Endothelial cell of umbilical vein (primary cell): ENCODE measurements at regions not wholly inside any gene's neighbourhood (a gene's known extent, or its start where the extent isn't known, plus 50 kb on each side); places are given as distances from the start of the nearest gene placed in this dataset.

Source experiments
- BruUV-seq: library from RNA; stranded (reverse); fragments of 400-500 nt; replicated peaks from 2 replicates; lab custom pipeline; 2021; lab: Mats Ljungman, UMichigan
- CTCF ChIA-PET: fragments of 300-600, 350-600 bp; sonication (Branson Sonifier 250); formaldehyde crosslinking; loops from one replicate; lab custom pipeline; 2021; ENCODE audit warnings: antibody characterized with exemption, inconsistent platforms; lab: Charles Lee
- POLR2A ChIA-PET: fragments of 300-600, 350-600 bp; sonication (Branson Sonifier 250); formaldehyde crosslinking; loops from one replicate; lab custom pipeline; 2021; ENCODE audit warnings: antibody characterized with exemption, inconsistent platforms; lab: Charles Lee
- DNase-seq: peaks from one replicate; pipeline ENCODE4 v3.0.0-alpha.2; 2011; ENCODE audit warnings: low read depth, low spot score
- FAIRE-seq: peaks from 2 replicates; lab custom pipeline; 2011; peaks lifted over from hg19 to GRCh38; lab: Jason Lieb, UNC
- H2AFZ ChIP-seq: 2 replicates; pipeline ENCODE4 v1.6.0; 2012; ENCODE audit warnings: low read depth, low read length, control low read depth, inconsistent platforms
- H3K27ac ChIP-seq: 2 replicates; pipeline ENCODE4 v1.5.1; 2011; ENCODE audit warnings: low read depth, mild to moderate bottlenecking, control low read depth, low read length, moderate library complexity; ENCODE audit not compliant: insufficient read depth
- H3K27me3 ChIP-seq, 2 experiments: 2 replicates each; pipeline versions ENCODE4 v1.6.0 to v1.6.1; 2011; ENCODE audit warnings: low read length in 2 of 2, mixed read lengths in 1 of 2; ENCODE audit not compliant: control insufficient read depth in 2 of 2, insufficient read depth in 2 of 2
- H3K36me3 ChIP-seq, 2 experiments: 2 replicates in 1 of 2; 3 replicates in 1 of 2; pipeline ENCODE4 v1.5.1; 2011; ENCODE audit warnings: low read length in 2 of 2, mild to moderate bottlenecking in 1 of 2, moderate library complexity in 1 of 2; ENCODE audit not compliant: control insufficient read depth in 2 of 2, insufficient read depth in 2 of 2; ENCODE audit errors: extremely low read depth in 1 of 2
- H3K4me1 ChIP-seq: 3 replicates; pipeline ENCODE4 v1.5.1; 2011; ENCODE audit warnings: mild to moderate bottlenecking, low read length; ENCODE audit not compliant: control insufficient read depth, insufficient read depth; ENCODE audit errors: extremely low read depth
- H3K4me2 ChIP-seq: 2 replicates; pipeline ENCODE4 v1.6.1; 2011; ENCODE audit warnings: low read length, control low read depth, mixed read lengths; ENCODE audit not compliant: insufficient read depth
- H3K4me3 ChIP-seq, 3 experiments: fragments of 200-600 bp in 1 of 3; sonication (generic), shearing (Covaris generic) in 1 of 3; replicated peaks in 1 of 3; 2 replicates each; pipeline ENCODE4 v1.5.1; 2011 to 2016; ENCODE audit warnings: control low read depth in 3 of 3, low read length in 3 of 3, mild to moderate bottlenecking in 2 of 3, inconsistent platforms in 1 of 3, low read depth in 1 of 3, moderate library complexity in 1 of 3; ENCODE audit not compliant: insufficient read depth in 1 of 3
- H3K79me2 ChIP-seq: 2 replicates; pipeline ENCODE4 v1.6.0; 2012; ENCODE audit warnings: low read length, inconsistent platforms; ENCODE audit not compliant: control insufficient read depth, insufficient read depth
- H3K9ac ChIP-seq: replicated peaks from 2 replicates; pipeline ENCODE3; 2011; ENCODE audit warnings: low read length, control low read depth; ENCODE audit not compliant: insufficient read depth; ENCODE audit errors: extremely low read depth
- H3K9me1 ChIP-seq: replicated peaks from 3 replicates; pipeline ENCODE4 v1.6.0; 2011; ENCODE audit warnings: mild to moderate bottlenecking, low read length; ENCODE audit not compliant: control insufficient read depth, insufficient read depth; ENCODE audit errors: extremely low read depth
- H3K9me3 ChIP-seq: replicated peaks from 2 replicates; pipeline ENCODE4 v1.5.1; 2012; ENCODE audit warnings: low read length, inconsistent platforms; ENCODE audit not compliant: control insufficient read depth, insufficient read depth
- H4K20me1 ChIP-seq: replicated peaks from 2 replicates; pipeline ENCODE3; 2011; ENCODE audit warnings: mild to moderate bottlenecking, low read length; ENCODE audit not compliant: control insufficient read depth, insufficient read depth; ENCODE audit errors: extremely low read depth
- CTCF ChIP-seq, 2 donors: IDR thresholded peaks; 1 replicate in 1 of 2; 2 replicates in 1 of 2; pipeline ENCODE4 v1.5.1; 2011; ENCODE audit warnings: low read length in 2 of 2, mild to moderate bottlenecking in 2 of 2, moderate library complexity in 2 of 2, control low read depth in 1 of 2, inconsistent platforms in 1 of 2, low read depth in 1 of 2; ENCODE audit not compliant: insufficient read depth in 1 of 2; ENCODE audit errors: extremely low read depth in 1 of 2
- EZH2 ChIP-seq: IDR thresholded peaks from 2 replicates; pipeline ENCODE4 v1.6.1; 2012; ENCODE audit warnings: borderline replicate concordance, low read depth, mild to moderate bottlenecking, moderate library complexity, low read length, inconsistent platforms; ENCODE audit not compliant: severe bottlenecking
- GATA2 ChIP-seq: IDR thresholded peaks from 2 replicates; pipeline ENCODE4 v1.7.0; 2011; ENCODE audit warnings: low read depth, mild to moderate bottlenecking, moderate library complexity, mixed read lengths, low read length; ENCODE audit not compliant: insufficient read length, insufficient read depth
- JUN ChIP-seq: IDR thresholded peaks from 2 replicates; pipeline ENCODE4 v1.6.1; 2011; ENCODE audit warnings: borderline replicate concordance, low read depth; ENCODE audit not compliant: insufficient read length, insufficient read depth
- MAX ChIP-seq: IDR thresholded peaks from 2 replicates; pipeline ENCODE4 v1.6.1; 2011; ENCODE audit not compliant: insufficient read depth, insufficient read length
- MYC ChIP-seq: IDR thresholded peaks from one replicate; pipeline ENCODE4 v1.6.1; 2011; ENCODE audit warnings: mild to moderate bottlenecking, low read depth, low read length
- POLR2A ChIP-seq: IDR thresholded peaks from 2 replicates; pipeline ENCODE4 v1.6.1; 2012; ENCODE audit warnings: low read depth, mild to moderate bottlenecking, control low read depth, low read length
- POLR2AphosphoS5 ChIP-seq: IDR thresholded peaks from 2 replicates; pipeline ENCODE4 v1.6.1; 2012; ENCODE audit warnings: low read depth, mild to moderate bottlenecking, control low read depth, low read length, moderate library complexity; ENCODE audit not compliant: insufficient read depth
- dilution Hi-C: fragments of 300-500 bp; cut with MboI; formaldehyde crosslinking; loops from one replicate; pipeline ENCODE4 v1.15.0; 2019; ENCODE audit warnings: low sequenced_read_pairs; ENCODE audit not compliant: extremely low pct_ligation_motif_present
- intact Hi-C: fragments of 100-400 bp; cut with micrococcal nuclease; formaldehyde crosslinking; loops from one replicate; pipeline ENCODE4 v1.10.0; 2022

- dilution Hi-C loops (no loop called here), intact Hi-C loops (no loop called here)
- Histone ChIP-seq H4K20me1 (no peaks in the 10 kb centered on the region), H3K4me3 (no peak overlapping the region), H3K27me3 (no peaks in the 10 kb centered on the region), H3K79me2 (peaks cover 31% of the 10 kb centered on the region), H3K4me1 (peaks cover 27% of the 10 kb centered on the region), H3K4me2 (no peak overlapping the region), H3K27ac (no peak overlapping the region), H3K9ac (no peak overlapping the region), H2AFZ (no peak overlapping the region), H3K9me3 (no peaks in the 10 kb centered on the region), H3K36me3 (no peaks in the 10 kb centered on the region), H3K9me1 (no peaks in the 10 kb centered on the region)
- TF ChIP-seq GATA2 (no peak), CTCF (IDR thresholded peaks at IDR 0.05; ENCODE audit: extremely low read depth in 1 of 2, insufficient read depth in 1 of 2, low read depth in 1 of 2, low read length in 2 of 2) (no peak), MAX (no peak), POLR2AphosphoS5 (no peak), MYC (no peak), JUN (no peak), EZH2 (no peak), POLR2A (no peak)
- POLR2A ChIA-PET = no interaction called here
- FAIRE-seq (no peak), DNase-seq (no peak)
- CTCF ChIA-PET = interaction anchor here (1.4 kb wide), 1 partner anchor 34 kb away, joined by 3 read pairs; no protein-coding TSS in a partner anchor
- BruUV-seq = no TSS peak
These were observed 95.6 kb upstream of the MGAT5 start for GRCh38 chr2:134158295-134158694.
